NT2/D1 (cell line): ENCODE measurements at regions not wholly inside any gene's neighbourhood (a gene's known extent, or its start where the extent isn't known, plus 50 kb on each side); places are given as distances from the start of the nearest gene placed in this dataset.
A peak's percentile ranks its signal among the peaks of the same experiment; 100 is the strongest.

Source experiments
- DNase-seq: peaks from one replicate; pipeline ENCODE4 v3.0.0-alpha.2; 2011; ENCODE audit warnings: low read depth, low spot score
- H3K27me3 ChIP-seq: 2 replicates; pipeline ENCODE4 v1.6.0; 2011; ENCODE audit warnings: mild to moderate bottlenecking; ENCODE audit not compliant: insufficient read length, insufficient read depth
- H3K36me3 ChIP-seq: 2 replicates; pipeline ENCODE4 v1.6.1; 2011; ENCODE audit warnings: mild to moderate bottlenecking, low read length, mixed read lengths; ENCODE audit not compliant: insufficient read depth, insufficient read length
- H3K4me1 ChIP-seq: 2 replicates; pipeline ENCODE4 v1.5.1; 2011; ENCODE audit not compliant: insufficient read depth, insufficient read length
- H3K4me3 ChIP-seq: 2 replicates; pipeline ENCODE4 v1.5.1; 2011; ENCODE audit warnings: low read depth; ENCODE audit not compliant: insufficient read length
- H3K9ac ChIP-seq: 2 replicates; pipeline ENCODE4 v1.6.0; 2011; ENCODE audit warnings: low read depth; ENCODE audit not compliant: insufficient read length
- H3K9me3 ChIP-seq: 2 replicates; pipeline ENCODE4 v1.5.1; 2011; ENCODE audit warnings: mild to moderate bottlenecking, low read length; ENCODE audit not compliant: insufficient read depth
- SUZ12 ChIP-seq: IDR thresholded peaks from 2 replicates; pipeline ENCODE4 v1.6.1; 2011; ENCODE audit not compliant: insufficient read length, insufficient read depth; ENCODE audit errors: extremely low read depth
- YY1 ChIP-seq: IDR thresholded peaks from 2 replicates; pipeline ENCODE4 v1.6.1; 2011; ENCODE audit not compliant: insufficient read length, insufficient read depth
- ZNF274 ChIP-seq: IDR thresholded peaks from 2 replicates; pipeline ENCODE4 v1.6.1; 2011; ENCODE audit warnings: mild to moderate bottlenecking, low read depth, low read length

DNA sequence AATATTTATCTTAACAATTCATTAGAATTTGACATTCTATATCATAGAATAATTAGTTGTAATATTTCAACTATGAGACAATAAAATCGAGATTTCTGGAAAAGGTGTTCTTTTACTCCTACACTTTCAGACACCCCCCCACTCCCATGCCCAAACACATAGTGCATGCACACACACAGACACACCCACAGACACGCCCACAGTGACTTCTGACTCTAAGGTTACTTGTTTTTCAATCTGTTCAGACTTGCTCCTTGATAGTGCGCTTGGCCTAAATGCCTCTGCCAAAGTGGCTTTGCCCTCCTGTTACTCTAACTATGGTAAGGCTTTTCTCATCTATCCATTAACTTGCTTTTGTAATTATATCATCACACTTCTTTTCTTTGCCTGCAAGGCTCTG is 144.0 kb upstream of the PPP1R3A start:
- no peaks in the 10 kb centered on the region for H3K4me1 ChIP-seq
- no peak for DNase-seq
- H3K9ac ChIP-seq = no peak overlapping the region
- no peaks in the 10 kb centered on the region for H3K27me3 ChIP-seq
- no peaks in the 10 kb centered on the region for H3K36me3 ChIP-seq
- H3K4me3 ChIP-seq = no peak overlapping the region
- H3K9me3 ChIP-seq = no peaks in the 10 kb centered on the region
- no peak for TF ChIP-seq ZNF274
- no peak for TF ChIP-seq YY1
- TF ChIP-seq SUZ12 = no peak

DNA sequence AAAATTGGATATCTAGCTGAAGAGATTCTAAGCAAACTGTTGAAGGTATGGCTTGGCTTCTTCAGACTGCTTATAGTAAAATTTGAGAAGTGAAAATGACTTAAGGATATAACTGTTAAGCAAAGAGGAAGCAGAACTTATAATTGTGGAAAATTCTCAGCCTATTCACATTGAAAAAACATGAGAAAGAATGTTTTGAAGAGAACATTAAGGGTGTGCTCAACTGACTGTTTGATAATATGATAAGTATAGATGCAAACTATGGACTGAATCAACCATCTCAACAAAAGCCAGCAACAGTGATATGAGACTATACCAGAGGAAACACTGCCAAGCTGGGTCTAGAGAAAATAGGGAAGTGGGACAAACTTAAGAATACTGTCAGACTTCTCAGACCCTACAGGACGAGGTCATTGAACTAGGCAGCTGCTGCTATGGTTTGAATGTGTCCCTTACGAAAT is 133.1 kb upstream of the PPP1R3A start:
- TF ChIP-seq YY1 (no peak), SUZ12 (no peak), ZNF274 (no peak)
- Histone ChIP-seq H3K9ac (no peak overlapping the region), H3K36me3 (no peaks in the 10 kb centered on the region), H3K4me3 (no peak overlapping the region), H3K4me1 (no peaks in the 10 kb centered on the region), H3K27me3 (no peaks in the 10 kb centered on the region), H3K9me3 (no peaks in the 10 kb centered on the region)
- no peak for DNase-seq

DNA sequence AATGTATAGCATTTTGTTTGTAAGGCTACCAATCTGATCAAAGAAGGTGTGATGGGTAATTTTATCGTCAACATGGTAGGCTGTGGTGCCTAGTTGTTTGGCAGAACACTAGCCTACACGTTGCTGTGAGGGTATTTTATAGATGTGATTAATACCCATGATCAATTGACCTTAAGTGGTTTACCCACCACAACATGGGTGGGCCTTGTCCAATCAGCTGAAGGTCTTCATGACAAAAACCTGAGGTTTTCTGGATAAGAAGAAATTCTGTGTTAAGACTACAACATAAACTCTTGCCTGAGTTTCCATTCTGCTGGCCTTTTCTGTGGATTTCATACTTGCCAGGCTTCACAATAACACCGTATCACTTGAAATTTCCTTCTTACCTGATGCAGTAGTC is 131.8 kb upstream of the PPP1R3A start:
- DNase-seq = no peak
- Histone ChIP-seq H3K36me3 (no peaks in the 10 kb centered on the region), H3K9me3 (no peaks in the 10 kb centered on the region), H3K4me3 (no peak overlapping the region), H3K4me1 (no peaks in the 10 kb centered on the region), H3K9ac (no peak overlapping the region), H3K27me3 (no peaks in the 10 kb centered on the region)
- TF ChIP-seq ZNF274 (no peak), SUZ12 (no peak), YY1 (no peak)

- no peak for TF ChIP-seq YY1
- no peak for TF ChIP-seq SUZ12
- no peak for TF ChIP-seq ZNF274
- H3K36me3 ChIP-seq = no peaks in the 10 kb centered on the region
- H3K9ac ChIP-seq = no peak overlapping the region
- H3K4me3 ChIP-seq = no peak overlapping the region
- no peaks in the 10 kb centered on the region for H3K9me3 ChIP-seq
- no peaks in the 10 kb centered on the region for H3K27me3 ChIP-seq
- no peak for DNase-seq
- H3K4me1 ChIP-seq = no peaks in the 10 kb centered on the region
Measured at GRCh38 chr7:114048386-114049235, 129.8 kb upstream of the PPP1R3A start.

DNA sequence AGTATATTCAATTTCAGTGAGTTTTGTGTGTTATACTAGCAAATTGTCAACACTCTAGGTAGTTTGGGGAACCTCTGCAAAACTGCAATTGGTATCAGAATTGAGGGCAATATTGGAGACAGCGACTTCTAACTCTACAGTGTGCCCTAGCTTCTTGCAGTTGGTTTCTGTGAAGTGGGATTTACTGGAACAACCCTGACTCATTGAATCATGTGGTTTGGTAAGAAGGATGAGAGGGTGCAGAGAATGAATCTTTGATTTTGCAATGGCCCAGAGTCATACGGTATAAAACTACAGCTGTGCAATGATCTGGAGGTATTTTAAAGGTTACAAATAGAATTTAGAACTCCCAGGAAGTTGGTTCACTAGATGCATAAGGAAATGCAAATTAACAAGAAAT is 129.1 kb upstream of the PPP1R3A start:
- DNase-seq = no peak
- Histone ChIP-seq H3K4me1 (no peaks in the 10 kb centered on the region), H3K9me3 (no peaks in the 10 kb centered on the region), H3K27me3 (no peaks in the 10 kb centered on the region), H3K9ac (no peak overlapping the region), H3K4me3 (no peak overlapping the region), H3K36me3 (no peaks in the 10 kb centered on the region)
- TF ChIP-seq YY1 (no peak), ZNF274 (no peak), SUZ12 (no peak)

GRCh38 chr7:114033475-114033874 is 114.7 kb upstream of the PPP1R3A start:
- no peak for DNase-seq

GRCh38 chr7:114026486-114027089 is 107.8 kb upstream of the PPP1R3A start:
- H3K9ac ChIP-seq = no peak overlapping the region
- no peak for TF ChIP-seq YY1
- TF ChIP-seq SUZ12 = no peak
- no peak for TF ChIP-seq ZNF274
- H3K4me3 ChIP-seq = no peak overlapping the region
- H3K9me3 ChIP-seq = no peaks in the 10 kb centered on the region
- DNase-seq = peak; percentile 16
- H3K36me3 ChIP-seq = no peaks in the 10 kb centered on the region
- H3K4me1 ChIP-seq = no peaks in the 10 kb centered on the region
- H3K27me3 ChIP-seq = no peaks in the 10 kb centered on the region

More at GRCh38 chr7:114033475-114033874, 114.7 kb upstream of the PPP1R3A start:
- Histone ChIP-seq H3K4me3 (no peak overlapping the region), H3K36me3 (no peaks in the 10 kb centered on the region), H3K4me1 (no peaks in the 10 kb centered on the region), H3K9ac (no peak overlapping the region), H3K9me3 (no peaks in the 10 kb centered on the region), H3K27me3 (no peaks in the 10 kb centered on the region)
- no peak for TF ChIP-seq YY1
- no peak for TF ChIP-seq ZNF274
- no peak for TF ChIP-seq SUZ12
